Mucosa of rectum (tissue), 2 donors: ENCODE measurements at regions not wholly inside any gene's neighbourhood (a gene's known extent, or its start where the extent isn't known, plus 50 kb on each side); places are given as distances from the start of the nearest gene placed in this dataset.
"Not testable (repeated sequence)": the region's sequence is repeated elsewhere in the genome, so short reads cannot be mapped to it uniquely, and the experiment has no call there.

Source experiments
- H3K27ac ChIP-seq, 2 donors: one replicate each; pipeline ENCODE4 v1.7.0; 2013; ENCODE audit warnings: inconsistent platforms in 2 of 2, low read depth in 2 of 2, low read length in 2 of 2
- H3K27me3 ChIP-seq, 2 donors: one replicate each; pipeline ENCODE4 v1.7.0; 2013; ENCODE audit warnings: low read length in 2 of 2; ENCODE audit not compliant: control insufficient read depth in 2 of 2, insufficient read depth in 2 of 2
- H3K36me3 ChIP-seq, 2 donors: one replicate each; pipeline ENCODE4 v1.7.0; 2013; ENCODE audit warnings: low read length in 2 of 2; ENCODE audit not compliant: control insufficient read depth in 2 of 2, insufficient read depth in 2 of 2
- H3K4me1 ChIP-seq, 2 donors: one replicate each; pipeline ENCODE4 v1.7.0; 2013; ENCODE audit warnings: low read length in 2 of 2, mild to moderate bottlenecking in 1 of 2; ENCODE audit not compliant: control insufficient read depth in 2 of 2, insufficient read depth in 2 of 2
- H3K4me3 ChIP-seq, 2 donors: one replicate each; pipeline ENCODE4 v1.7.0; 2013; ENCODE audit warnings: low read length in 2 of 2
- H3K9ac ChIP-seq, 2 donors: one replicate each; pipeline ENCODE4 v1.7.0; 2013; ENCODE audit warnings: low read length in 2 of 2, low read depth in 1 of 2, mild to moderate bottlenecking in 1 of 2
- H3K9me3 ChIP-seq, 2 donors: one replicate each; pipeline ENCODE4 v1.7.0; 2013; ENCODE audit warnings: low read length in 2 of 2; ENCODE audit not compliant: control insufficient read depth in 2 of 2
- donor health status: healthy.
- donor health status: Normal muscosa, but diverticular disease.

DNA sequence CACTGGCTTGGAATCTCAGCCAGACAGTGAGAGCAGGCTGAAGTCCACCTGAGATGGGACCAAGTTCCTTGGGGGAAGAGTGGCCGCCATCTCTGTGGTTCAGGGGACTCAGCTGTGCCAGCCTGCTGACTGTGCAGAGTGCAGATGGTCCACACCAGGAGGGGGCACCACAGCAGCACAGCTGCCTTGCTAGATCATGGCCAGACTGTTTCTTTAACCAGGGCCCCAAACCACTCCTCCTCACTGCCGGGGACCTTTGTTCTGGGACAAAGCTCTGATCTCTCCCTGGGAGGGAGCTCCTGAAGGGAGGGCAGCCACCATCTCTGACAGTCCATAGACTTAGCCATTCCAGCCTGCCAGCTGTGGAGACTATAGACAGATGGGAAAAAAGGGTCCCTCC, 2189.6 kb downstream of the PCDH7 start:
- H3K4me3 ChIP-seq, result no peak overlapping the region
- H3K9me3 ChIP-seq, result no peaks in the 10 kb centered on the region
- no peaks in the 10 kb centered on the region for H3K4me1 ChIP-seq
- H3K27ac ChIP-seq, result no peak overlapping the region
- no peaks in the 10 kb centered on the region for H3K27me3 ChIP-seq
- H3K36me3 ChIP-seq, result no peaks in the 10 kb centered on the region
- no peak overlapping the region for H3K9ac ChIP-seq

GRCh38 chr4:32917586-32917985, 2197.4 kb downstream of the PCDH7 start:
- no peak overlapping the region for H3K4me3 ChIP-seq
- H3K9me3 ChIP-seq, result no peaks in the 10 kb centered on the region
- H3K27me3 ChIP-seq, result no peaks in the 10 kb centered on the region
- no peaks in the 10 kb centered on the region for H3K4me1 ChIP-seq
- no peak overlapping the region for H3K27ac ChIP-seq
- H3K36me3 ChIP-seq, result no peaks in the 10 kb centered on the region
- H3K9ac ChIP-seq, result no peak overlapping the region

DNA sequence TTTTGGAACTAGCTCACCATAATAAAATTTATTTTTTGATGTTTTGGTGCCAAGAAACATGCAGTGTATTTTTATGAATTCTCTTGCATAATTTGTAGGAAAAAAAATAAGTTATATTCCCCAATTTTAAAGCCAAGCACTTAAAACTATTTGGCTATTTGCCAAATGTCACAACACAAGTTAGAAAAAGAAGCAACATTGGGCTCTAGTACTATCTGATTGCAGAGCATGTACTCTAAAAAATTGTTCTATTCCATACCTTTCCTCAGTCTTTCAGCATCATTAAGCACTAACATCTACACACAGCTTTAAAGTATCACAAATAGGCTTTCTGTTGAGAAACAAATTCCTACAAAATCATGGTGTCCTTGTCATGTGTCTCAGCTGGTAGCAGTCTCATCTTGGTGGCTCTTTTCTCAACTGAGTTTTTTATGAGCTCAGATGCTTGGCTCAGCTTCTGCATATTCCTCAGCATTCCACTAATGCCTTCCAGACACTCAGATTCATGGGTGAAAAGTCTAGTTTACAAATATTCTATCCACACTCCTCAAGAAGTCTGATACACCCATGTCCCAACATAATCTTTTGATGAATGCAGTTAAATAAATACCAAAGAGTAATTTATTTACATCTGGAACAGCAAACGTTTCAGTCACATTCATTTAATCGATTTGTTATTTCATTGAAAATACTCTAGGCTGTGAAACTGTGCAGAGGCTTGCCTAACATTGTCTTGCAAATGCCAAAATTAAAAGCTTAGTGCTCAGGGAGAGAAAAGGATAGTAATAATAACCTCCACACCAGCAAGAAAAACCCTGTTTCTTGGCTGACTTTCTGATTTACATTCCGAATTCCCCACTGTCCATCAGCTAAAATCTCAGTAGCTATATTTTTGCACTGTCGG, 2209.9 kb downstream of the PCDH7 start:
- Histone ChIP-seq H3K4me1 (no peaks in the 10 kb centered on the region), H3K9ac (no peak overlapping the region), H3K9me3 (no peaks in the 10 kb centered on the region), H3K4me3 (no peak overlapping the region), H3K36me3 (no peaks in the 10 kb centered on the region), H3K27ac (no peak overlapping the region), H3K27me3 (no peaks in the 10 kb centered on the region)

DNA sequence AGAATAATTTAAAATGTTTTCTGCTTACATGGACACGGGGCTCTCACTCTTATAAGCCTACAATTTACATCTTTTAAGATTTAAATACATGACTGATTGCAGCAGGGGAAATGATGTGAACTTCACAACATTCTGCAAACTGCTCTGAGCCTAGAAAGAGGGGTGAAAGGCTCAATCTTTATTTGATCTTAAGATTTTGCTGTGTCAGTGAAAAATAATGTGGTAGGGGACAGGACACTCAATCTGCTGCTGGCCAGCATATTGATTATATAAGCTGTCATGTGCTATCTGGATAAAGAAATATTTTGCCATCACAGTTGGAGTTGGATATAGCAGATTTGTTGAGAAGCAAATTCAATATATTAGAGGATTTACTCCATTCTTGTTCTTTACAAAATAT, 2210.5 kb downstream of the PCDH7 start:
- H3K27me3 ChIP-seq, result no peaks in the 10 kb centered on the region
- no peaks in the 10 kb centered on the region for H3K36me3 ChIP-seq
- H3K4me1 ChIP-seq, result no peaks in the 10 kb centered on the region
- H3K9me3 ChIP-seq, result no peaks in the 10 kb centered on the region
- H3K4me3 ChIP-seq, result no peak overlapping the region
- H3K27ac ChIP-seq, result no peak overlapping the region
- no peak overlapping the region for H3K9ac ChIP-seq

DNA sequence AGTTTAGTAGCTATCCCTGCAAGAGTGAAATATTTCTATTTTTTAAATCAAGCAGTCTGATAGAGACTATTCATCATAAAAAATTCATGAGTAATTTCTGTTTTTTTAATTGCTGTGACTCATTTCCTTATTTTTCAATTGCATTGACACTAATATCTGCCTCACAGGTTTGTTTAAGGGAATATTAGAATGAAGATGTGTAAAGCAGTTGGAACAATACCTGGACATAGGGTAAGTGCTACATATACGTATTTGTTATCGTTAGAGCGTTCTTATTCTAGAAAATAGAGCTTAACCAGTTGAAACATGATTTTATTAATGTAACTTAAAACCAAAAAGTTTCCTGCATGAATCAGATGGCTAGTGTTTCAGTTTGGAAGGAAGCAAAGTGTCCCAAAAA, 2211.3 kb downstream of the PCDH7 start:
- Histone ChIP-seq H3K27me3 (no peaks in the 10 kb centered on the region), H3K27ac (no peak overlapping the region), H3K4me3 (no peak overlapping the region), H3K9ac (no peak overlapping the region), H3K36me3 (no peaks in the 10 kb centered on the region), H3K4me1 (no peaks in the 10 kb centered on the region), H3K9me3 (no peaks in the 10 kb centered on the region)

DNA sequence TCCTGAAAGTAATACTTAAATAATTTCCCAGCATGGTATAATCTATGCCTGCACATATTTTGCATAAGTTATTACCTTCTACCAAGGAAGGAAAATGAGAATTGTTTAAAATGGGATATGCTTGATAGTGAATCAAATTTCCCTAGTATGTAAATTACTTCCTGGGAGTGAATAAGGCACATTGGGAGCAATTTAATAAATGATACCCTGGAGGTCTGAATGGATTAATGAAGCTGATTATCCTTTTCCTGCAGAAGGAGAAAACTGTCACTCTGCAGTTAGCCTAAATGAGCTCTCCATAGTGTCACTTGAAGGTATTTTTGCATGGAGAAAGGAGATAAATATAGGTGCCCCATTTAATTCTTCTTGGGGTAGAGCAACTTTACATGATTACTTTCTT, 2212.0 kb downstream of the PCDH7 start:
- Histone ChIP-seq H3K36me3 (no peaks in the 10 kb centered on the region), H3K4me1 (no peaks in the 10 kb centered on the region), H3K4me3 (no peak overlapping the region), H3K27me3 (no peaks in the 10 kb centered on the region), H3K9me3 (no peaks in the 10 kb centered on the region), H3K9ac (no peak overlapping the region), H3K27ac (no peak overlapping the region)

DNA sequence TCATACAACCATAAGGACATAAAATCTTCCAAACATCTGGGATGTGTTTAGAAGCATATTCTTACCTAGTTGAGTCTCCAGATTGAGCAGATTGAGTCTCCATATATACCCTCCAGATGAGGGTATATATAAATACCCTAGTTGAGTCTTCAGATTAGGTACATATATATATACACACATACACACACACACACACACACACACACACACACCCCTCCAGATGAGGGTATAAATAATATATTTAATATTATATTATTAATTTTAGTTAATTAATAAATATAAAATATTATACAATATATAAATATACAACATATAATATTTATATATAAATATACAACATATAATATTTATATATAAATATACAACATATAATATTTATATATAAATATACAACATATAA, 2219.1 kb downstream of the PCDH7 start:
- not testable (repeated sequence) for H3K4me3 ChIP-seq, H3K27ac ChIP-seq, H3K9ac ChIP-seq, H3K27me3 ChIP-seq, H3K36me3 ChIP-seq, H3K4me1 ChIP-seq, H3K9me3 ChIP-seq

GRCh38 chr4:32950866-32951265, 2230.7 kb downstream of the PCDH7 start:
- Histone ChIP-seq H3K9ac (no peak overlapping the region), H3K4me3 (no peak overlapping the region), H3K4me1 (no peaks in the 10 kb centered on the region), H3K27ac (no peak overlapping the region), H3K36me3 (no peaks in the 10 kb centered on the region), H3K9me3 (no peaks in the 10 kb centered on the region), H3K27me3 (no peaks in the 10 kb centered on the region)

DNA sequence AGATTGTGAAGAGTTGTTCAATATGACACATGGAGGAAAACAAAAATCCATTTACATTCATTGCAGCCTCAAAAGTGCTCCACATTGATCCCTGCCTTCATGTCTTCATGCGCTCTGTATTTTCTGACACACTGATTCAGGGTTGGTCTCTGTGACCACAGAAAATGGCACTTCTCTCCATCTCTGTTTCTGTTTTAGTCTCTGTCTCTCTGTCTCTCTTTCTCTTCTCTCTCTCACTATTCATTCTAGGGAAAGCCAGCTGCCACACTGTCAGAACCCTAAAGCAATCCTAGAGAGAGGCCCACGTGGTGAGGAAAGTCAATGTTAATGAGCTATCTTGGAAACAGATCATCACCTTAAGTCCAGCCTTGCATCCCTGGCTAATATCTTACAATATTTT, 2238.4 kb downstream of the PCDH7 start:
- no peaks in the 10 kb centered on the region for H3K9me3 ChIP-seq
- no peak overlapping the region for H3K9ac ChIP-seq
- no peak overlapping the region for H3K27ac ChIP-seq
- no peaks in the 10 kb centered on the region for H3K36me3 ChIP-seq
- H3K27me3 ChIP-seq, result no peaks in the 10 kb centered on the region
- H3K4me1 ChIP-seq, result no peaks in the 10 kb centered on the region
- no peak overlapping the region for H3K4me3 ChIP-seq

DNA sequence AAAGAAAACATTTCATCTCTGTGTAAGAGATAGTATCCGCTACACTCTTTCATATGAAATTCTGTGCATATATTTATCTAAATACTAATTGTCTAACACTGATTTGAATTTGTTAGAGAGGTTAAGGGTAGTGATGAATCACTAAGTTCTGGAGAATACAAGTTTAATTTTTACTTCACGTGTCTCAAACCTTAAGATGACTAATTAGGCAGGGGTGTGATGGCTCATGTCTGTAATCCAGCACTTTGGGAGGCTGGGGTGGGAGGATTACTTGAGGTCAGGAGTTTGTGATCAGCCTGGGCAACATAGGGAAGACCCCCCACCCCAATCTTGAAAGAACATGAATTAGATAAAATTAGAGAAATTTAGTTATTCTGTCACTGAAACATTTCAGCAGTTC, 2241.9 kb downstream of the PCDH7 start:
- no peaks in the 10 kb centered on the region for H3K36me3 ChIP-seq
- H3K4me1 ChIP-seq, result no peaks in the 10 kb centered on the region
- no peaks in the 10 kb centered on the region for H3K9me3 ChIP-seq
- H3K4me3 ChIP-seq, result no peak overlapping the region
- no peak overlapping the region for H3K9ac ChIP-seq
- no peaks in the 10 kb centered on the region for H3K27me3 ChIP-seq
- no peak overlapping the region for H3K27ac ChIP-seq
